ENCODE measurements at regions not wholly inside any gene's neighbourhood (a gene's known extent, or its start where the extent isn't known, plus 50 kb on each side); places are given as distances from the start of the nearest gene placed in this dataset.

- TF ChIP-seq CTCF (IDR thresholded peaks at IDR 0.05; ENCODE audit: control extremely low read depth, extremely low read depth, low read depth, missing control alignments): no peak
- ChIA-PET POLR2A (no interaction called here), CTCF (interaction anchor here (1.4 kb wide), 1 partner anchor 34 kb away, joined by 4 read pairs; no protein-coding TSS in a partner anchor)
- DNase-seq (ENCODE audit: extremely low spot score): no peak
Observed at GRCh38 chr3:68631850-68632545, 300.3 kb downstream of the TAFA4 start.

- POLR2A ChIA-PET: no interaction called here
- TF ChIP-seq CTCF (IDR thresholded peaks at IDR 0.05; ENCODE audit: control extremely low read depth, extremely low read depth, low read depth, missing control alignments): no peak
Observed at GRCh38 chr3:68620211-68620610, 312.1 kb downstream of the TAFA4 start.

GRCh38 chr3:68614087-68614486 is 318.3 kb downstream of the TAFA4 start:
- DNase-seq (ENCODE audit: extremely low spot score): no peak
- POLR2A ChIA-PET: no interaction called here
- TF ChIP-seq CTCF (IDR thresholded peaks at IDR 0.05; ENCODE audit: control extremely low read depth, extremely low read depth, low read depth, missing control alignments): no peak
- CTCF ChIA-PET: no interaction called here

More at GRCh38 chr3:68620211-68620610, 312.1 kb downstream of the TAFA4 start:
- CTCF ChIA-PET: interaction anchor here (1.2 kb wide), 1 partner anchor 8 kb away, joined by 3 read pairs; no protein-coding TSS in a partner anchor
- no peak for DNase-seq (ENCODE audit: extremely low spot score)

- ChIA-PET POLR2A (no interaction called here), CTCF (no interaction called here)
- TF ChIP-seq CTCF (IDR thresholded peaks at IDR 0.05; ENCODE audit: control extremely low read depth, extremely low read depth, low read depth, missing control alignments): no peak
- DNase-seq (ENCODE audit: extremely low spot score): no peak
Observed at GRCh38 chr3:68571321-68571720, 361.0 kb downstream of the TAFA4 start.

GRCh38 chr3:68560728-68561127 is 371.6 kb downstream of the TAFA4 start:
- ChIA-PET POLR2A (no interaction called here), CTCF (interaction anchor here (1.4 kb wide), 1 partner anchor 10 kb away, joined by 3 read pairs; no protein-coding TSS in a partner anchor)
- no peak for DNase-seq (ENCODE audit: extremely low spot score)
- TF ChIP-seq CTCF (IDR thresholded peaks at IDR 0.05; ENCODE audit: control extremely low read depth, extremely low read depth, low read depth, missing control alignments): no peak

GRCh38 chr3:68535782-68536181 is 396.6 kb downstream of the TAFA4 start:
- CTCF ChIA-PET: no interaction called here
- TF ChIP-seq CTCF (IDR thresholded peaks at IDR 0.05; ENCODE audit: control extremely low read depth, extremely low read depth, low read depth, missing control alignments): no peak
- DNase-seq (ENCODE audit: extremely low spot score): no peak
- POLR2A ChIA-PET: no interaction called here
